H1 (cell line): ENCODE measurements at regions not wholly inside any gene's neighbourhood (a gene's known extent, or its start where the extent isn't known, plus 50 kb on each side); places are given as distances from the start of the nearest gene placed in this dataset.

Experiments
- CTCF ChIA-PET: fragments of 300-600 bp; sonication (Branson Sonifier 250); formaldehyde crosslinking; loops from one replicate; lab custom pipeline; 2021; ENCODE audit not compliant: partially characterized antibody; lab: Charles Lee
- POLR2A ChIA-PET: fragments of 300-600 bp; sonication (Branson Sonifier 250); formaldehyde crosslinking; loops from one replicate; lab custom pipeline; 2021; ENCODE audit warnings: inconsistent platforms; ENCODE audit not compliant: partially characterized antibody; lab: Charles Lee
- DNase-seq, 2 experiments: peaks; one replicate each; pipeline versions ENCODE4 v3.0.0 to v3.0.0-alpha.2; 2010 to 2022; ENCODE audit warnings: low spot score in 2 of 2, low read depth in 1 of 2, mixed read lengths in 1 of 2
- FAIRE-seq: peaks from 2 replicates; lab custom pipeline; 2011; peaks lifted over from hg19 to GRCh38; lab: Jason Lieb, UNC
- H2AFZ ChIP-seq: 2 replicates; pipeline ENCODE4 v1.8.1; 2012; ENCODE audit warnings: low read length, inconsistent platforms
- H2AK5ac ChIP-seq: 2 replicates; pipeline ENCODE4 v1.6.1; 2013; ENCODE audit warnings: low read depth, low read length
- H2BK120ac ChIP-seq: replicated peaks from 2 replicates; pipeline ENCODE3; 2013; ENCODE audit warnings: low read depth, low read length, inconsistent platforms
- H2BK12ac ChIP-seq: 2 replicates; pipeline ENCODE4 v1.6.1; 2013; ENCODE audit warnings: low read depth, low read length
- H2BK15ac ChIP-seq: 2 replicates; pipeline ENCODE4 v1.6.1; 2013; ENCODE audit warnings: low read length
- H2BK20ac ChIP-seq: 2 replicates; pipeline ENCODE4 v1.6.1; 2013; ENCODE audit warnings: low read length
- H2BK5ac ChIP-seq: 2 replicates; pipeline ENCODE4 v1.6.1; 2013; ENCODE audit warnings: low read depth, low read length
- H3K14ac ChIP-seq: 2 replicates; pipeline ENCODE4 v1.6.1; 2013; ENCODE audit warnings: inconsistent platforms; ENCODE audit not compliant: insufficient read length
- H3K18ac ChIP-seq: 2 replicates; pipeline ENCODE4 v1.6.1; 2013; ENCODE audit warnings: low read length; ENCODE audit errors: extremely low read depth
- H3K23ac ChIP-seq: 2 replicates; pipeline ENCODE4 v1.6.1; 2013; ENCODE audit warnings: inconsistent platforms; ENCODE audit not compliant: insufficient read length
- H3K23me2 ChIP-seq: 2 replicates; pipeline ENCODE4 v1.6.1; 2013; ENCODE audit warnings: low read depth, low read length
- H3K27ac ChIP-seq: 2 replicates; pipeline ENCODE4 v1.6.1; 2011; ENCODE audit warnings: low read depth, low read length, inconsistent platforms
- H3K27me3 ChIP-seq, 4 experiments: replicated peaks in 1 of 4; 1 replicate in 1 of 4; 2 replicates in 3 of 4; pipeline versions ENCODE4 v1.6.1 to v1.8.1; 2011 to 2013; ENCODE audit warnings: low read length in 3 of 4, mild to moderate bottlenecking in 3 of 4, inconsistent platforms in 2 of 4, mixed read lengths in 2 of 4, moderate library complexity in 1 of 4; ENCODE audit not compliant: control insufficient read depth in 3 of 4, insufficient read depth in 3 of 4; ENCODE audit errors: extremely low read depth in 1 of 4
- H3K36me3 ChIP-seq, 4 experiments: 2 replicates each; pipeline versions ENCODE4 v1.6.1 to v1.8.1; 2011 to 2013; ENCODE audit warnings: mild to moderate bottlenecking in 4 of 4, low read length in 3 of 4, moderate library complexity in 2 of 4, control low read depth in 1 of 4, inconsistent platforms in 1 of 4; ENCODE audit not compliant: insufficient read depth in 4 of 4, control insufficient read depth in 2 of 4
- H3K4ac ChIP-seq: replicated peaks from 2 replicates; pipeline ENCODE3; 2013; ENCODE audit warnings: low read length, low read depth, mixed read lengths, inconsistent platforms; ENCODE audit not compliant: insufficient read length
- H3K4me1 ChIP-seq, 4 experiments: replicated peaks in 1 of 4; 1 replicate in 1 of 4; 2 replicates in 3 of 4; pipeline versions ENCODE4 v1.6.1 to v1.8.1; 2011 to 2013; ENCODE audit warnings: low read length in 3 of 4, inconsistent platforms in 2 of 4, mixed read lengths in 1 of 4; ENCODE audit not compliant: insufficient read depth in 4 of 4, control insufficient read depth in 3 of 4
- H3K4me2 ChIP-seq, 2 experiments: 2 replicates each; pipeline versions ENCODE4 v1.6.1 to v1.8.1; 2011 to 2013; ENCODE audit warnings: low read depth in 2 of 2, low read length in 2 of 2, control low read depth in 1 of 2, inconsistent platforms in 1 of 2, mild to moderate bottlenecking in 1 of 2; ENCODE audit not compliant: insufficient read depth in 1 of 2
- H3K4me3 ChIP-seq, 4 experiments: fragments of 200-600, 300-600 bp in 1 of 4; sonication (generic), shearing (Covaris generic), sonication (Bioruptor Twin) in 1 of 4; 2 replicates each; pipeline versions ENCODE4 v1.5.1 to v1.8.1; 2011 to 2016; ENCODE audit warnings: low read length in 4 of 4, low read depth in 3 of 4, control low read depth in 2 of 4, inconsistent platforms in 2 of 4, mild to moderate bottlenecking in 2 of 4, mixed read lengths in 1 of 4, moderate library complexity in 1 of 4; ENCODE audit not compliant: insufficient read depth in 2 of 4; ENCODE audit errors: extremely low read depth in 1 of 4
- H3K56ac ChIP-seq: replicated peaks from 2 replicates; pipeline ENCODE3; 2013; ENCODE audit warnings: low read depth, mild to moderate bottlenecking, mixed read lengths, low read length, inconsistent platforms; ENCODE audit not compliant: insufficient read length
- H3K79me1 ChIP-seq: 2 replicates; pipeline ENCODE4 v1.6.1; 2013; ENCODE audit warnings: low read depth, low read length, control low read depth
- H3K79me2 ChIP-seq, 2 experiments: 2 replicates each; pipeline versions ENCODE4 v1.6.1 to v1.8.1; 2012 to 2013; ENCODE audit warnings: low read length in 2 of 2, mild to moderate bottlenecking in 2 of 2, inconsistent platforms in 1 of 2; ENCODE audit not compliant: insufficient read depth in 2 of 2, control insufficient read depth in 1 of 2
- H3K9ac ChIP-seq, 4 experiments: replicated peaks in 1 of 4; 1 replicate in 1 of 4; 2 replicates in 3 of 4; pipeline versions ENCODE4 v1.6.1 to v1.8.1; 2011 to 2013; ENCODE audit warnings: low read depth in 3 of 4, low read length in 3 of 4, control low read depth in 2 of 4, mild to moderate bottlenecking in 2 of 4, moderate library complexity in 2 of 4, inconsistent platforms in 1 of 4; ENCODE audit errors: extremely low read depth in 1 of 4
- H3K9me3 ChIP-seq, 2 experiments: 2 replicates each; pipeline versions ENCODE4 v1.6.1 to v1.8.1; 2012 to 2013; ENCODE audit warnings: mild to moderate bottlenecking in 2 of 2, moderate library complexity in 2 of 2, control low read depth in 1 of 2, inconsistent platforms in 1 of 2, low read depth in 1 of 2, low read length in 1 of 2, mixed read lengths in 1 of 2; ENCODE audit not compliant: insufficient read depth in 2 of 2
- H4K20me1 ChIP-seq, 2 experiments: replicated peaks in 1 of 2; 2 replicates each; pipeline versions ENCODE3 to v1.8.1; 2011 to 2013; ENCODE audit warnings: inconsistent platforms in 2 of 2, low read length in 2 of 2, mild to moderate bottlenecking in 1 of 2; ENCODE audit not compliant: insufficient read depth in 2 of 2, control insufficient read depth in 1 of 2
- H4K5ac ChIP-seq: 2 replicates; pipeline ENCODE4 v1.6.1; 2013; ENCODE audit warnings: low read length, low read depth, mixed read lengths, inconsistent platforms; ENCODE audit not compliant: insufficient read length
- H4K8ac ChIP-seq: 2 replicates; pipeline ENCODE4 v1.8.0; 2013; ENCODE audit warnings: mild to moderate bottlenecking, moderate library complexity, low read length, inconsistent platforms; ENCODE audit not compliant: insufficient read depth; ENCODE audit errors: extremely low read depth
- H4K91ac ChIP-seq: replicated peaks from 2 replicates; pipeline ENCODE3; 2013; ENCODE audit warnings: low read length, mixed read lengths, inconsistent platforms; ENCODE audit not compliant: insufficient read length
- CTBP2 ChIP-seq: IDR thresholded peaks from 2 replicates; pipeline ENCODE4 v1.7.0; 2011; ENCODE audit warnings: borderline replicate concordance, mild to moderate bottlenecking, moderate library complexity, mixed read lengths, low read length; ENCODE audit not compliant: insufficient read depth, insufficient read length
- E2F6 ChIP-seq: IDR thresholded peaks from 2 replicates; pipeline ENCODE4 v1.6.1; 2012; ENCODE audit warnings: inconsistent platforms
- NANOG ChIP-seq: IDR thresholded peaks from 2 replicates; pipeline ENCODE4 v1.6.1; 2011; ENCODE audit warnings: low read length, low read depth, mild to moderate bottlenecking, inconsistent platforms; ENCODE audit not compliant: insufficient read depth, poor library complexity, severe bottlenecking
- TAF1 ChIP-seq: IDR thresholded peaks from 2 replicates; pipeline ENCODE4 v1.6.1; 2011; ENCODE audit warnings: mild to moderate bottlenecking, low read depth, low read length
- WGBS, 2 experiments: shearing (Covaris generic) in 1 of 2; methylation state at CpG; one replicate each; pipeline versions ENCODE4 v1.1.6 to v1.1.7; 2013 to 2015; ENCODE audit warnings: low lambda C conversion rate in 2 of 2, mixed read lengths in 2 of 2, inconsistent platforms in 1 of 2, low coverage in 1 of 2, missing lambda C conversion rate in 1 of 2; ENCODE audit not compliant: insufficient replicate concordance in 2 of 2, insufficient coverage in 1 of 2, insufficient read length in 1 of 2; ENCODE audit errors: extremely low coverage in 1 of 2, missing lambda C conversion rate in 1 of 2; 5-methylcytosine and 5-hydroxymethylcytosine counted together

- DNase-seq: no peak
- H4K5ac ChIP-seq: no peak overlapping the region
Measured at GRCh38 chr16:61263400-61263799, 772.8 kb downstream of the CDH8 start.

More at GRCh38 chr16:61263400-61263799, 772.8 kb downstream of the CDH8 start:
- H2BK12ac ChIP-seq: no peak overlapping the region
- no peak overlapping the region for H4K91ac ChIP-seq
- no peak overlapping the region for H3K4ac ChIP-seq
- ChIA-PET CTCF (interaction anchor here (1.4 kb wide), 1 partner anchor 13 kb away, joined by 3 read pairs; no protein-coding TSS in a partner anchor), POLR2A (no interaction called here)
- H4K20me1 ChIP-seq: no peaks in the 10 kb centered on the region
- no peaks in the 10 kb centered on the region for H3K9me3 ChIP-seq
- no peak overlapping the region for H3K56ac ChIP-seq
- no peak overlapping the region for H2AFZ ChIP-seq
- H3K23me2 ChIP-seq: no peaks in the 10 kb centered on the region
- no peaks in the 10 kb centered on the region for H3K27me3 ChIP-seq
- H3K27ac ChIP-seq: no peak overlapping the region
- no peak overlapping the region for H2BK20ac ChIP-seq
- no peak overlapping the region for H2BK5ac ChIP-seq
- H3K4me1 ChIP-seq: no peaks in the 10 kb centered on the region; a peak in 1 of 7 replicates
- no peak overlapping the region for H4K8ac ChIP-seq
- no peaks in the 10 kb centered on the region for H3K79me1 ChIP-seq
- H2BK120ac ChIP-seq: no peak overlapping the region
- no peak for FAIRE-seq
- no peak overlapping the region for H2AK5ac ChIP-seq
- TF ChIP-seq TAF1 (no peak), CTBP2 (no peak), NANOG (peak; percentile 57), E2F6 (no peak)
- H3K14ac ChIP-seq: no peak overlapping the region
- H3K18ac ChIP-seq: no peak overlapping the region
- 94% methylated on average over 1 of the region's 1 CpG; no CpG with 5 or more reads in 1 of the 2 experiments for WGBS, 2 experiments
- H2BK15ac ChIP-seq: no peak overlapping the region
- no peaks in the 10 kb centered on the region for H3K79me2 ChIP-seq
- no peaks in the 10 kb centered on the region for H3K36me3 ChIP-seq
- H3K4me2 ChIP-seq: no peak overlapping the region
- no peak overlapping the region for H3K23ac ChIP-seq
- no peak overlapping the region for H3K9ac ChIP-seq
- no peak overlapping the region for H3K4me3 ChIP-seq
